ENCODE measurements at regions not wholly inside any gene's neighbourhood (a gene's known extent, or its start where the extent isn't known, plus 50 kb on each side); places are given as distances from the start of the nearest gene placed in this dataset.

DNA sequence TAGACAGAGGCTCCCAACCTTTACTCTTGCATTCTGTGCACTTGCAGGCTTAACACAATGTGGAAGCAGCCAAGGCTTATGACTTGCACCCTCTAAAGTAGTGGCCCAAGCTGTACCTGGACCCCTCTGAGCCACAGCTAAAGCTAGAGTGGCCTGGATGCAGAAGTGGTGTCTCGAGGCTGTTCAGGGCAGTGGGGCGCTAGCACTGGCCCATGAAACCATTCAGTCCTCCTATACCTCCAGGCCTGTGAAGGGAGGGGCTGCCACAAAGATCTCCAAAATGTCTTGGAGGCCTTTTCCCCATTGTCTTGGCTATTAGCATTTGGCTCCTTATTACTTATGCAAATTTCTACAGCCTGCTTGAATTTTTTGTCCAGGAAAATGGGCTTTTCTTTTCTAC lies 207.7 kb downstream of the OSR1 start:
- TF ChIP-seq CTCF (IDR thresholded peaks at IDR 0.05) (no peak), POLR2A (IDR thresholded peaks at IDR 0.05) (no peak)
